Activated CD4-positive, alpha-beta memory T cell treated with anti-CD3 and anti-CD28 coated beads for 36 hours (primary cell): ENCODE measurements at regions not wholly inside any gene's neighbourhood (a gene's known extent, or its start where the extent isn't known, plus 50 kb on each side); places are given as distances from the start of the nearest gene placed in this dataset.

Experiments used
- CTCF ChIA-PET: fragments of 350-600 bp; sonication (Branson Sonifier 250); formaldehyde crosslinking; loops from one replicate; lab custom pipeline; 2021; ENCODE audit warnings: antibody characterized with exemption, inconsistent platforms; lab: Charles Lee
- POLR2A ChIA-PET: fragments of 350-600 bp; sonication (Branson Sonifier 250); formaldehyde crosslinking; loops from one replicate; lab custom pipeline; 2021; ENCODE audit warnings: antibody characterized with exemption; lab: Charles Lee
- DNase-seq: peaks from one replicate; pipeline ENCODE4 v3.0.0-alpha.2; 2020
- H3K27ac Mint-ChIP-seq: one replicate; pipeline ENCODE4 v1.8.0; 2021; ENCODE audit warnings: mixed read lengths
- H3K27me3 Mint-ChIP-seq: one replicate; pipeline ENCODE4 v1.8.0; 2021; ENCODE audit warnings: mixed read lengths
- H3K36me3 Mint-ChIP-seq: one replicate; pipeline ENCODE4 v1.8.0; 2021; ENCODE audit warnings: mixed read lengths
- H3K4me1 Mint-ChIP-seq: one replicate; pipeline ENCODE4 v1.8.0; 2021; ENCODE audit warnings: low read depth, mixed read lengths
- H3K4me3 Mint-ChIP-seq: one replicate; pipeline ENCODE4 v1.8.0; 2021; ENCODE audit warnings: mild to moderate bottlenecking, mixed read lengths
- H3K9me3 Mint-ChIP-seq: one replicate; pipeline ENCODE4 v1.8.0; 2021; ENCODE audit warnings: mixed read lengths
- intact Hi-C: fragments of 100-400 bp; cut with micrococcal nuclease; formaldehyde crosslinking; loops from one replicate; pipeline ENCODE4 v1.15.1; 2023

DNA sequence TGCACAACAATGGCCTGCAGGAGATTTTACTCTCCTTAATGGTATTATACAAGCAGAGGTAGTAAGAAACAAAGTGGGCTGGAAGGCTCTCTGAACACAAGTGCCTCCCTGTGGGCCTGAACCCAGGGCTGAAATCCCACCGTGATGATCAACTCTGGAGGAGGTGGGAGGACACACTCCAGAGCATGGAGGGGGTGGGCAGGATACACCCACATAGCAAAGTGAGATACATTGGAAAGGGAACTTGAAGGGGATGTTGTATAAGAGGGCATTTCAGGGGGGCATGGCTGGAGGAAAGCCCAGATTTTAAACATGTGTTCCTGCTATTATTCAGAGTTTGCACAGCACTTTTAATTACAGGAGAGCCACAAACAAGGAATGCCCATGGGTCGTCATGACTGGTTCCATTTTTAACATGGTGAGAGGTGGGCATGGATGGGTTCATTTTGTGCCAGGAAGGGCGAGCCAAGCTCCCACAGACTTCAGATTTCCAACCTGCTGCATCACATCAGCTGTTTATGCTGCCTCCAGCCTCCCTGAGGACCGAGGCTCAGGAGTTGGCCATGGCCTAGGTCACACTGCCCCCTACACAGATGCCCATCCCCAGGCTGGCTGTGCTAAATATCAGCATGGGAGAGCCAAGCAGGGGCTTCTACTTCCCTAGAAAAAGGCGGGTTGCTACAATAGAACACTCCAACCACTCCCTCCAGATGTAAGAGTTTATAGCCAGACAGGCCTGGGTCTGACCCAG is 416.2 kb upstream of the ID2 start:
- DNase-seq = no peak
- CTCF ChIA-PET = no interaction called here
- Mint-ChIP-seq H3K4me3 (no peak overlapping the region), H3K27ac (no peak overlapping the region), H3K9me3 (no peaks in the 10 kb centered on the region), H3K27me3 (no peaks in the 10 kb centered on the region), H3K36me3 (no peaks in the 10 kb centered on the region), H3K4me1 (no peaks in the 10 kb centered on the region)
- intact Hi-C loops = no loop called here
- POLR2A ChIA-PET = no interaction called here

DNA sequence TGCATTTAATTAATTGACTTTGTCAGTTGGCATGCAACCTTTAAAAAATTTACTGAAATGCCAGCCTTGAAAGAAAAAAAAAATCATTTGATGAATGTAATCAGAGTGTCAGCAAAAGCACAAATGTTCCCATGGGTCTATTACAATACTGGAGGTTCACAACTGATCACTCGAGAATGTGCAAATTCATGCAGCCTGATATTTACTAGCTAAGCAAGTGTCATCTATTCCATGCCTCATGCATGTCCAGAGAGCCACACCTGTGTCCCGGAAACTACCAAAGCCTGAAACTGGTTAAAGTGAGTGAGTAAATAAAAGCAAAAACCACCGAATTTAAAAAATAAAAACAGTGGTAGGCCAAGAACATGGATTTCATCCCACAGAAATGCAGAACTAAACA is 415.3 kb upstream of the ID2 start:
- Mint-ChIP-seq H3K9me3 (no peaks in the 10 kb centered on the region), H3K4me3 (no peak overlapping the region), H3K36me3 (no peaks in the 10 kb centered on the region), H3K27me3 (no peaks in the 10 kb centered on the region), H3K27ac (no peak overlapping the region), H3K4me1 (no peaks in the 10 kb centered on the region)
- intact Hi-C loops = no loop called here
- CTCF ChIA-PET = no interaction called here
- POLR2A ChIA-PET = no interaction called here
- DNase-seq = no peak

DNA sequence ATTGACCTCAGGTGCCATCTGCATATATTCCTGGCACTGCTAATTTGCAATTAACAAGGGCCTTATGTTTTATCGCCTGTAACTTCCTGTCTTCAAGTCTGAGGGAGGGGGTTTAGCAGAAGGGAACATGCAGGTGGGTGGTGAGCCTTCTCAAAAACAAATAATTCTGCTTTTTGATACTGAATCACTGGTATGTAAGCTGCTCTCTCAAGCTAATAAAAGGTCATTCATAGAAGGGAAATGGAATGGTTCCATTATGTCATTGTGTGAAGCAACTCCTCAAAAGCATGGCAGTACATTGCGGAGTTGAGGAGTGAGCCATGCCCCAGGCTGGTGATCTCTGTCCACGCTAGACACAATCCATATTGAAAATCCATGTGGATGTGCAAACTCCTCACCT is 414.8 kb upstream of the ID2 start:
- POLR2A ChIA-PET = no interaction called here
- no peaks in the 10 kb centered on the region for H3K36me3 Mint-ChIP-seq
- H3K27ac Mint-ChIP-seq = no peak overlapping the region
- no peak overlapping the region for H3K4me3 Mint-ChIP-seq
- CTCF ChIA-PET = interaction anchor here (0.6 kb wide), 1 partner anchor 565 kb away, joined by 3 read pairs; no protein-coding TSS in a partner anchor
- H3K27me3 Mint-ChIP-seq = no peaks in the 10 kb centered on the region
- no peak for DNase-seq
- H3K4me1 Mint-ChIP-seq = no peaks in the 10 kb centered on the region
- intact Hi-C loops = no loop called here
- H3K9me3 Mint-ChIP-seq = no peaks in the 10 kb centered on the region

- Mint-ChIP-seq H3K27ac (no peak overlapping the region), H3K36me3 (no peaks in the 10 kb centered on the region), H3K27me3 (no peaks in the 10 kb centered on the region), H3K4me1 (no peaks in the 10 kb centered on the region), H3K9me3 (no peaks in the 10 kb centered on the region), H3K4me3 (no peak overlapping the region)
- ChIA-PET POLR2A (no interaction called here), CTCF (no interaction called here)
- intact Hi-C loops = no loop called here
- DNase-seq = no peak
Measured at GRCh38 chr2:8267721-8268120, 414.1 kb upstream of the ID2 start.

DNA sequence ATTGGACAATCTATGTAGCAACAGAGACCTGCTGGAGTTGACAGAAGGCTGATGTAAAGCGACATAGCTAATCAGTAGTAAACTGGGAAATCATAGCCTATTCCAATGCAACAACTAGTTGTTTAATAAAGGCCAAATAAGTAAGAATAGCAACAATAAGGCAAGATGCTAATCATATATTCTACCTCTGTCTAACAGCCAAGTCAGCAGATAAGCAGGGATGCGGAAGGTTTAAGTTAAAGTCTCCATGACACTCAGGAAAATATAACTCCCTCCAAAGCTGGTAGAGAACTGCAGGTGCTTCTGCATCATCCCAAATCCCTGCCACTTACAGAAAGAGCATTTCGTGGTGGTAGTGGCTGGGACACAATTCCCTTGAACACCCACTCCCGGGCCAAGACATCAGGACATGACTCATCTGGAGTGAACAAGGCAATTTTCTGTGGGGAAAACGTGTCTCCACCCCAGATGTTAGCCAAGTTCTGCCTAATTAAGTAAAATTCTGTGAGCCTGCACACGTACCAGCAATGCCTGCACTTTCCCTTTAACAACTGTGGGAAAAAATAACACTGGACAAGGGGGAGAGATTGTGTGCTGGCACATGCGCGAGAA is 413.6 kb upstream of the ID2 start:
- H3K27ac Mint-ChIP-seq = no peak overlapping the region
- no peaks in the 10 kb centered on the region for H3K27me3 Mint-ChIP-seq
- ChIA-PET CTCF (no interaction called here), POLR2A (interaction anchor here (0.6 kb wide), 1 partner anchor 131 kb away, joined by 3 read pairs; no protein-coding TSS in a partner anchor)
- no peaks in the 10 kb centered on the region for H3K9me3 Mint-ChIP-seq
- no peak overlapping the region for H3K4me3 Mint-ChIP-seq
- intact Hi-C loops = no loop called here
- no peaks in the 10 kb centered on the region for H3K4me1 Mint-ChIP-seq
- DNase-seq = no peak
- H3K36me3 Mint-ChIP-seq = no peaks in the 10 kb centered on the region

DNA sequence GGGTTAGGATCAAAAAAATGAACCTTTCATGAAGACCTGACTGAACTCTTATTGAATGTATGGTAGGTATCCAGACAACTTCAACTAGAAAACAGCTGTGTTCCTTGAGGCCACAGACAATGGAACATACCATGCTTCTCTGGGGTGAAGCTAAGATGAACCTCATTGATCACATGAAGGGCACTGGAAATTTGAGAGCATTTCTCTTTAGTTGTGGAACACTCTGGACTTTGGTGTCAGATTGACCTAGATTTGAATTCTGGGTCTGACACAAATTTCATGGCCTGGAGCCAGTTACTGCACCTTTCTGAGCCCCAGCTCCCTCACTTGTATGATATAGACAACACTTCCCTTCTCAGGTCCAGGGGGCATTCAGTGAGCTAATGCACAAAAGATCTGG is 411.2 kb upstream of the ID2 start:
- ChIA-PET POLR2A (no interaction called here), CTCF (no interaction called here)
- Mint-ChIP-seq H3K4me1 (peaks cover 4% of the 10 kb centered on the region), H3K4me3 (no peak overlapping the region), H3K36me3 (no peaks in the 10 kb centered on the region), H3K9me3 (no peaks in the 10 kb centered on the region), H3K27ac (no peak overlapping the region), H3K27me3 (no peaks in the 10 kb centered on the region)
- DNase-seq = no peak
- intact Hi-C loops = no loop called here

GRCh38 chr2:8271461-8271860 is 410.4 kb upstream of the ID2 start:
- Mint-ChIP-seq H3K27ac (no peak overlapping the region), H3K4me3 (no peak overlapping the region), H3K4me1 (peaks cover 7% of the 10 kb centered on the region), H3K27me3 (no peaks in the 10 kb centered on the region), H3K36me3 (peaks cover 4% of the 10 kb centered on the region), H3K9me3 (peaks cover 7% of the 10 kb centered on the region)
- CTCF ChIA-PET = no interaction called here
- DNase-seq = no peak
- POLR2A ChIA-PET = no interaction called here
- intact Hi-C loops = no loop called here

GRCh38 chr2:8276026-8276425 is 405.8 kb upstream of the ID2 start:
- Mint-ChIP-seq H3K9me3 (peaks cover 10% of the 10 kb centered on the region), H3K4me3 (no peak overlapping the region), H3K27ac (no peak overlapping the region), H3K36me3 (peaks cover 5% of the 10 kb centered on the region), H3K27me3 (no peaks in the 10 kb centered on the region), H3K4me1 (peaks cover 18% of the 10 kb centered on the region)
- intact Hi-C loops = no loop called here
- DNase-seq = no peak
- ChIA-PET POLR2A (no interaction called here), CTCF (no interaction called here)

DNA sequence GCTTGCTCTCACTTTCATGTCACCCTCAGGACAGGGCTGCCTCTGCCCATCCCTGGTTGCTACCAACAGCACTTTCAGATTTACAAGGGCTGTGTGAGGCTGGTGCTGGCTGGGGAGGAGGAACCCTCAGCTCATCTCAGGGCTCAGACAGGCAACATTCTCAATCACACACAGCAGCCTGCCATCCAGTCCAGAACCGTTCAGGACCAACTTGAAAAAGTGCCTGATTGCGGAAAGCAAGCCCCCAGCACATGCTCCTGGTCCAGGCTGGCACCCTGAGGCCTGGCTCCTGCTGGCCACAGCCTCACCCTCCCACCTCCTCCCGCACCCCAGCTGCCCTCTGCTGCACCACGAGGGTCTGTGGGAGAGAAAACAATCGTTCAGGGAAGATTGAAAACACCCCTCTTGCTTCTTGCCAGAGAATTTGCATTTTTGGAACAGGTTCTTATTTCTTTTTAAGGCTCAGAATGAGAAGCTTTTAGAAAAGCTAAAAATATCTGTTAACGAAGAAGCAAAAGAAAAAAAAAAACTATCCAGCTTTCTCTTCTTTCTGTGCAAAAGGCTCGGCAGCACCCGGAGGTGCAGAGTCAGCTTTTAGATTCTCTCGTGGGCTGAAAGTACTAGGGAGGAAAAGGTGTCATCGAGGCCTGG is 403.8 kb upstream of the ID2 start:
- peak overlapping the region; percentile 22 for H3K4me3 Mint-ChIP-seq
- no peak for DNase-seq
- no peaks in the 10 kb centered on the region for H3K27me3 Mint-ChIP-seq
- ChIA-PET CTCF (no interaction called here), POLR2A (interaction anchor here (1.1 kb wide), 1 partner anchor 237 kb away, joined by 4 read pairs; no protein-coding TSS in a partner anchor)
- H3K9me3 Mint-ChIP-seq = peaks cover 10% of the 10 kb centered on the region
- no peak overlapping the region for H3K27ac Mint-ChIP-seq
- intact Hi-C loops = no loop called here
- peaks cover 5% of the 10 kb centered on the region for H3K36me3 Mint-ChIP-seq
- peaks cover 30% of the 10 kb centered on the region for H3K4me1 Mint-ChIP-seq

GRCh38 chr2:8278709-8279354 is 403.0 kb upstream of the ID2 start:
- ChIA-PET POLR2A (interaction anchor here (1.1 kb wide), 1 partner anchor 237 kb away, joined by 4 read pairs; no protein-coding TSS in a partner anchor), CTCF (no interaction called here)
- no peak for DNase-seq
- no peaks in the 10 kb centered on the region for H3K27me3 Mint-ChIP-seq
- no peak overlapping the region for H3K27ac Mint-ChIP-seq
- H3K36me3 Mint-ChIP-seq = peaks cover 5% of the 10 kb centered on the region
- no peak overlapping the region for H3K4me3 Mint-ChIP-seq
- peaks cover 30% of the 10 kb centered on the region for H3K4me1 Mint-ChIP-seq
- intact Hi-C loops = no loop called here
- peaks cover 10% of the 10 kb centered on the region for H3K9me3 Mint-ChIP-seq

DNA sequence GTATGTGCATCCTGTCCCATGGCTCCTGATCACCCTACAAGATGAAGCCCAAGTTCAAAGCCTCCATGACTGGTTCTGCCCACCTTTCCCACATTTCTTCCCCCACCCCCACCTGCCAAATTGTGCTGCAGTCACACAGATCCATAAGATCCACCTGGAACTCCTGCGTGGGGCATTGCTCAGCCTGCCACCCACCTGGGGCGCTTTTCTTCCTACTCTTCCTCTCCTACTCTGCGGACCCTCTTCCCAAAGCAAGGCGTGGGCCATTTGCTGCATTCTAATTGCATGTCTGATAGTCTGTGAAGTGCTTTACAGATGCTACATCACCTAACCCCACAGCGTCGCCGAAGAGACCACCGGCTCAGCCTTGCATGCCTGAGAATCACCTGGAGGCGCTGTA is 402.4 kb upstream of the ID2 start:
- no peak for DNase-seq
- peaks cover 5% of the 10 kb centered on the region for H3K36me3 Mint-ChIP-seq
- ChIA-PET CTCF (no interaction called here), POLR2A (no interaction called here)
- H3K4me3 Mint-ChIP-seq = no peak overlapping the region
- intact Hi-C loops = no loop called here
- H3K27me3 Mint-ChIP-seq = no peaks in the 10 kb centered on the region
- H3K27ac Mint-ChIP-seq = no peak overlapping the region
- H3K4me1 Mint-ChIP-seq = peaks cover 32% of the 10 kb centered on the region
- peaks cover 10% of the 10 kb centered on the region for H3K9me3 Mint-ChIP-seq

DNA sequence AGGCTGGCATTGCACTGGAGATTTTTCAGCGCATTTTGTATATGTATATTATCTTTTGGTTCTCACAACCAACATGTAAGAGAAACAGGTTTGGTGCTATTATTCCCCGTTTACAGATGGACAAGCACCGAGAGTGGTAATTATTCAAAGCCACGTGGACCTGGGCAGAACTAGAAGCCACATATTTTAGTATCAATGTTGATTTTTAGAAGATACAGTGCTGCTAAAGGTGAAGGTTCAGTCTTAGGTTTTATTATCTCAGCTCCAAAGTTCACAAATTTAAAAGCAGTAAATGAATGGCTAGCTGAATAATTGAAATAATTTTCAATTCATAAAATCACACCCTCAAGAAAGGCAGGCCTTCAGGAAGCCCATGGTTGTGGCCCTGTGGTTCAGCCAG is 400.6 kb upstream of the ID2 start:
- Mint-ChIP-seq H3K27me3 (no peaks in the 10 kb centered on the region), H3K9me3 (peaks cover 6% of the 10 kb centered on the region), H3K4me1 (peaks cover 27% of the 10 kb centered on the region), H3K27ac (no peak overlapping the region), H3K4me3 (no peak overlapping the region), H3K36me3 (peaks cover 3% of the 10 kb centered on the region)
- intact Hi-C loops = no loop called here
- POLR2A ChIA-PET = no interaction called here
- CTCF ChIA-PET = no interaction called here
- DNase-seq = no peak
